IMR-90 (cell line): ENCODE measurements at regions not wholly inside any gene's neighbourhood (a gene's known extent, or its start where the extent isn't known, plus 50 kb on each side); places are given as distances from the start of the nearest gene placed in this dataset.

ENCODE experiments used
- ATAC-seq: fragments of 200-7000 bp; cut with Tn5 transposase; 2 replicates; pipeline ENCODE4 v1.9.1; 2020; ENCODE audit warnings: low read depth, mild to moderate bottlenecking, moderate library complexity
- BruUV-seq: library from RNA; stranded (reverse); fragments of 400-500 nt; replicated peaks from 2 replicates; lab custom pipeline; 2021; lab: Mats Ljungman, UMichigan
- CTCF ChIA-PET: fragments of 300-600 bp; formaldehyde crosslinking; extraction: SDS; loops from one replicate; lab custom pipeline; 2021; ENCODE audit warnings: antibody characterized with exemption; lab: Yijun Ruan, JAX
- POLR2A ChIA-PET: fragments of 300-600 bp; sonication (Branson Sonifier 250); formaldehyde crosslinking; loops from one replicate; lab custom pipeline; 2022; ENCODE audit warnings: antibody characterized with exemption; ENCODE audit not compliant: unreplicated experiment; lab: Charles Lee
- DNase-seq: peaks from one replicate; pipeline ENCODE4 v3.0.0; 2013
- H2AFZ ChIP-seq: replicated peaks from 2 replicates; pipeline ENCODE3; 2013; ENCODE audit warnings: low read length, mild to moderate bottlenecking; ENCODE audit not compliant: poor library complexity
- H2AK5ac ChIP-seq: 2 replicates; pipeline ENCODE4 v1.6.1; 2013; ENCODE audit warnings: low read depth, low read length, inconsistent platforms
- H2AK9ac ChIP-seq: replicated peaks from 2 replicates; pipeline ENCODE3; 2013; ENCODE audit warnings: mild to moderate bottlenecking, low read depth, low read length, moderate library complexity; ENCODE audit not compliant: poor library complexity
- H2BK120ac ChIP-seq: 2 replicates; pipeline ENCODE4 v1.6.1; 2013; ENCODE audit warnings: low read depth, low read length, inconsistent platforms
- H2BK15ac ChIP-seq: 3 replicates; pipeline ENCODE4 v1.6.1; 2013; ENCODE audit warnings: low read depth, low read length, inconsistent platforms
- H2BK20ac ChIP-seq: 2 replicates; pipeline ENCODE4 v1.6.1; 2013; ENCODE audit warnings: low read depth, mild to moderate bottlenecking, inconsistent platforms, low read length, moderate library complexity
- H2BK5ac ChIP-seq: 2 replicates; pipeline ENCODE4 v1.6.1; 2013; ENCODE audit warnings: mild to moderate bottlenecking, low read depth, low read length, inconsistent platforms; ENCODE audit not compliant: poor library complexity, severe bottlenecking
- H3K14ac ChIP-seq: replicated peaks from 2 replicates; pipeline ENCODE4 v1.6.1; 2013; ENCODE audit warnings: low read depth, low read length, inconsistent platforms
- H3K18ac ChIP-seq: 2 replicates; pipeline ENCODE4 v1.6.1; 2013; ENCODE audit warnings: low read depth, low read length, control low read depth
- H3K23ac ChIP-seq: 2 replicates; pipeline ENCODE4 v1.6.1; 2013; ENCODE audit warnings: low read depth, low read length, inconsistent platforms
- H3K27ac ChIP-seq: 2 replicates; pipeline ENCODE4 v1.5.1; 2013; ENCODE audit warnings: mild to moderate bottlenecking, control low read depth, low read length; ENCODE audit not compliant: insufficient read depth
- H3K27me3 ChIP-seq: 2 replicates; pipeline ENCODE4 v1.6.1; 2013; ENCODE audit warnings: low read length; ENCODE audit not compliant: control insufficient read depth, insufficient read depth
- H3K36me3 ChIP-seq: 2 replicates; pipeline ENCODE4 v1.6.1; 2013; ENCODE audit warnings: low read length, mixed read lengths; ENCODE audit not compliant: control insufficient read depth, insufficient read depth
- H3K4ac ChIP-seq: 2 replicates; pipeline ENCODE4 v1.6.1; 2013; ENCODE audit warnings: low read depth, low read length, inconsistent platforms
- H3K4me1 ChIP-seq: 2 replicates; pipeline ENCODE4 v1.6.1; 2013; ENCODE audit warnings: low read length, mixed read lengths; ENCODE audit not compliant: control insufficient read depth, insufficient read depth
- H3K4me2 ChIP-seq: 2 replicates; pipeline ENCODE4 v1.6.1; 2013; ENCODE audit warnings: low read depth, mild to moderate bottlenecking, control low read depth, low read length, moderate library complexity
- H3K4me3 ChIP-seq: 2 replicates; pipeline ENCODE4 v1.5.1; 2013; ENCODE audit warnings: low read depth, mild to moderate bottlenecking, control low read depth, low read length, moderate library complexity; ENCODE audit not compliant: insufficient read depth
- H3K56ac ChIP-seq: 2 replicates; pipeline ENCODE4 v1.6.1; 2013; ENCODE audit warnings: low read length, inconsistent platforms; ENCODE audit not compliant: insufficient read depth; ENCODE audit errors: extremely low read depth
- H3K79me1 ChIP-seq, 2 experiments: 2 replicates each; pipeline ENCODE4 v1.6.1; 2013; ENCODE audit warnings: low read length in 2 of 2, inconsistent platforms in 1 of 2, low read depth in 1 of 2
- H3K9ac ChIP-seq: 2 replicates; pipeline ENCODE4 v1.6.1; 2013; ENCODE audit warnings: low read depth, low read length, control low read depth
- H3K9me1 ChIP-seq: 2 replicates; pipeline ENCODE4 v1.6.1; 2013; ENCODE audit warnings: low read length, inconsistent platforms; ENCODE audit not compliant: insufficient read depth
- H3K9me3 ChIP-seq: 2 replicates; pipeline ENCODE4 v1.6.1; 2013; ENCODE audit warnings: low read length; ENCODE audit not compliant: control insufficient read depth, insufficient read depth
- H4K20me1 ChIP-seq: 2 replicates; pipeline ENCODE4 v1.6.1; 2013; ENCODE audit warnings: low read length, inconsistent platforms; ENCODE audit not compliant: insufficient read depth
- H4K5ac ChIP-seq: 2 replicates; pipeline ENCODE4 v1.6.1; 2013; ENCODE audit warnings: mild to moderate bottlenecking, low read depth, low read length, control low read depth
- H4K8ac ChIP-seq, 2 experiments: 2 replicates each; pipeline ENCODE4 v1.6.1; 2013; ENCODE audit warnings: low read depth in 2 of 2, low read length in 2 of 2, control low read depth in 1 of 2, inconsistent platforms in 1 of 2
- H4K91ac ChIP-seq: 2 replicates; pipeline ENCODE4 v1.6.1; 2013; ENCODE audit warnings: low read depth, low read length, inconsistent platforms; ENCODE audit not compliant: insufficient read depth
- CEBPB ChIP-seq: IDR thresholded peaks from 2 replicates; pipeline ENCODE4 v1.6.1; 2012; ENCODE audit warnings: low read depth, low read length, improper control_type of control experiment
- CTCF ChIP-seq: conservative IDR thresholded peaks from 2 replicates; pipeline ENCODE4 v1.5.1; 2012; ENCODE audit warnings: mild to moderate bottlenecking, low read depth, low read length, improper control_type of control experiment
- ELK1 ChIP-seq: fragments of 150-350 bp; IDR thresholded peaks from 2 replicates; pipeline ENCODE4 v1.6.1; 2016; ENCODE audit warnings: low read depth, mild to moderate bottlenecking, low read length, moderate library complexity, borderline replicate concordance
- FOS ChIP-seq: fragments of 150-350 bp; IDR thresholded peaks from 2 replicates; pipeline ENCODE4 v1.6.1; 2016; ENCODE audit warnings: low read depth, low read length
- MAFK ChIP-seq: IDR thresholded peaks from 2 replicates; pipeline ENCODE4 v1.6.1; 2012; ENCODE audit warnings: low read depth, low read length, improper control_type of control experiment
- MAZ ChIP-seq: IDR thresholded peaks from 2 replicates; pipeline ENCODE4 v1.6.1; 2012; ENCODE audit warnings: low read depth, mild to moderate bottlenecking, low read length, improper control_type of control experiment, moderate library complexity, borderline replicate concordance
- POLR2A ChIP-seq: IDR thresholded peaks from 2 replicates; pipeline ENCODE4 v1.6.1; 2012; ENCODE audit warnings: mild to moderate bottlenecking, low read depth, low read length
- RAD21 ChIP-seq: IDR thresholded peaks from 2 replicates; pipeline ENCODE4 v1.6.1; 2012; ENCODE audit warnings: low read length, improper control_type of control experiment
- RFX5 ChIP-seq: IDR thresholded peaks from 2 replicates; pipeline ENCODE4 v1.8.0; 2012; ENCODE audit warnings: low read depth, mild to moderate bottlenecking, low read length, moderate library complexity
- SMC3 ChIP-seq: fragments of 150-350 bp; IDR thresholded peaks from 2 replicates; pipeline ENCODE4 v1.6.1; 2016; ENCODE audit warnings: low read depth, mild to moderate bottlenecking, antibody characterized with exemption, low read length, moderate library complexity
- dilution Hi-C: fragments of 300-500 bp; cut with HindIII; formaldehyde crosslinking; loops from one replicate; pipeline ENCODE4 v1.14.3; 2018; ENCODE audit warnings: low sequenced_read_pairs; ENCODE audit not compliant: unreplicated experiment
- in situ Hi-C: fragments of 300-500 bp; cut with MboI; formaldehyde crosslinking; loops from 3 replicates; pipeline ENCODE4 v1.14.3; 2019; ENCODE audit warnings: low sequenced_read_pairs, inconsistent platforms, mixed read lengths
- intact Hi-C: fragments of 100-400 bp; cut with micrococcal nuclease; formaldehyde crosslinking; loops from 2 replicates; pipeline ENCODE4 v1.10.0; 2022

GRCh38 chr18:5021558-5021957, 175.5 kb downstream of the AKAIN1 start:
- TF ChIP-seq CTCF: no peak
- no peak for TF ChIP-seq MAZ
- no peak for TF ChIP-seq SMC3
- TF ChIP-seq CEBPB: no peak
- TF ChIP-seq RFX5: no peak
- no peak for TF ChIP-seq FOS
- no peak for TF ChIP-seq RAD21
- no peak for TF ChIP-seq POLR2A
- TF ChIP-seq MAFK: no peak
- no peak for TF ChIP-seq ELK1
- Histone ChIP-seq H2AFZ (no peak overlapping the region), H3K56ac (no peak overlapping the region), H3K9ac (no peak overlapping the region), H2AK5ac (no peak overlapping the region), H3K4me3 (no peak overlapping the region), H3K27me3 (no peaks in the 10 kb centered on the region), H3K14ac (no peak overlapping the region), H3K9me3 (peaks cover 7% of the 10 kb centered on the region), H2BK15ac (no peak overlapping the region), H3K4ac (no peak overlapping the region), H3K4me1 (no peaks in the 10 kb centered on the region), H3K36me3 (no peaks in the 10 kb centered on the region), H2BK20ac (no peak overlapping the region), H4K91ac (no peak overlapping the region), H3K4me2 (no peak overlapping the region), H4K20me1 (no peaks in the 10 kb centered on the region), H2AK9ac (no peak overlapping the region), H3K79me1 (no peaks in the 10 kb centered on the region), H4K5ac (no peak overlapping the region), H2BK5ac (no peak overlapping the region), H3K18ac (no peak overlapping the region), H3K27ac (no peak overlapping the region), H3K23ac (no peak overlapping the region), H4K8ac (no peak overlapping the region), H2BK120ac (no peak overlapping the region), H3K9me1 (no peaks in the 10 kb centered on the region)
- no TSS peak for BruUV-seq
- POLR2A ChIA-PET: no interaction called here
- intact Hi-C loops: no loop called here
- dilution Hi-C loops: no loop called here
- CTCF ChIA-PET: no interaction called here
- no peak for ATAC-seq
- in situ Hi-C loops: no loop called here
- no peak for DNase-seq
